ENCODE measurements at regions not wholly inside any gene's neighbourhood (a gene's known extent, or its start where the extent isn't known, plus 50 kb on each side); places are given as distances from the start of the nearest gene placed in this dataset.
A peak's percentile ranks its signal among the peaks of the same experiment; 100 is the strongest.

GRCh38 chr7:24026351-24026750, 257.6 kb upstream of the NPY start (continued):
- no peak for TF ChIP-seq MAX (IDR thresholded peaks at IDR 0.05; ENCODE audit: low read depth)
- no peak for TF ChIP-seq GATA2 (CRISPR knock-in tag; IDR thresholded peaks at IDR 0.05)

- Histone ChIP-seq H3F3A (replicated peaks; ENCODE audit: insufficient read depth) (no peaks in the 10 kb centered on the region), H3K4me1 (ENCODE audit: control insufficient read depth in 1 of 2, insufficient read depth in 2 of 2, low read depth in 1 of 2, low read length in 1 of 2) (peaks cover 0 to 4% of the 10 kb centered on the region in 2 experiments; a peak in 3 of 4 replicates), H3K36me3 (replicated peaks in 1 of 2; ENCODE audit: control insufficient read depth in 1 of 2, insufficient read depth in 2 of 2, low read length in 1 of 2) (no peaks in the 10 kb centered on the region), H3K79me2 (ENCODE audit: insufficient read depth) (no peaks in the 10 kb centered on the region), H3K9me3 (no peaks in the 10 kb centered on the region), H4K20me1 (ENCODE audit: insufficient read depth) (no peaks in the 10 kb centered on the region), H3K9ac (no peak overlapping the region), H3K4me3 (ENCODE audit: low read depth in 2 of 2, low read length in 1 of 2) (no peak overlapping the region), H3K27me3 (ENCODE audit: insufficient read depth) (no peaks in the 10 kb centered on the region), H3K9me2 (no peaks in the 10 kb centered on the region), H3K27ac (ENCODE audit: low read depth in 2 of 2, low read length in 1 of 2) (no peak overlapping the region), H2AFZ (ENCODE audit: low read depth) (no peak overlapping the region), H3K4me2 (no peak overlapping the region)
- no peak for TF ChIP-seq NRF1 (IDR thresholded peaks at IDR 0.05; ENCODE audit: low read depth, low read length)
- POLR2A ChIA-PET, result no interaction called here
- DNase-seq, result no peak
- 53% methylated on average over 1 of the region's 1 CpG for WGBS (ENCODE audit: low lambda C conversion rate)
- CTCF ChIA-PET, result interaction anchor here (0.6 kb wide), 1 partner anchor 33 kb away, joined by 4 read pairs; no protein-coding TSS in a partner anchor
These were observed 254.9 kb upstream of the NPY start for GRCh38 chr7:24029068-24029467.

GRCh38 chr7:24034251-24034650, 249.7 kb upstream of the NPY start:
- POLR2A ChIA-PET, result no interaction called here
- no peaks in the 10 kb centered on the region for H3K27me3 ChIP-seq (ENCODE audit: insufficient read depth)
- no peaks in the 10 kb centered on the region for H3F3A ChIP-seq (replicated peaks; ENCODE audit: insufficient read depth)
- CTCF ChIA-PET, result no interaction called here
- no peak for DNase-seq
- no peaks in the 10 kb centered on the region for H4K20me1 ChIP-seq (ENCODE audit: insufficient read depth)
- no peaks in the 10 kb centered on the region for H3K79me2 ChIP-seq (ENCODE audit: insufficient read depth)
- no peak for TF ChIP-seq GABPA (IDR thresholded peaks at IDR 0.05; ENCODE audit: low read depth)
- TF ChIP-seq, protein P1, sequence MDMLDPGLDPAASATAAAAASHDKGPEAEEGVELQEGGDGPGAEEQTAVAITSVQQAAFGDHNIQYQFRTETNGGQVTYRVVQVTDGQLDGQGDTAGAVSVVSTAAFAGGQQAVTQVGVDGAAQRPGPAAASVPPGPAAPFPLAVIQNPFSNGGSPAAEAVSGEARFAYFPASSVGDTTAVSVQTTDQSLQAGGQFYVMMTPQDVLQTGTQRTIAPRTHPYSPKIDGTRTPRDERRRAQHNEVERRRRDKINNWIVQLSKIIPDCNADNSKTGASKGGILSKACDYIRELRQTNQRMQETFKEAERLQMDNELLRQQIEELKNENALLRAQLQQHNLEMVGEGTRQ (IDR thresholded peaks at IDR 0.05; ENCODE audit: borderline replicate concordance, low read depth, low read length), result no peak
- no peak for TF ChIP-seq NFIC (IDR thresholded peaks at IDR 0.05; ENCODE audit: borderline replicate concordance)
- TF ChIP-seq RCOR1 (IDR thresholded peaks at IDR 0.05; ENCODE audit: low read length), result no peak
- TF ChIP-seq USF1 (IDR thresholded peaks at IDR 0.05; ENCODE audit: borderline replicate concordance, low read depth), result no peak
- TF ChIP-seq, protein P2, sequence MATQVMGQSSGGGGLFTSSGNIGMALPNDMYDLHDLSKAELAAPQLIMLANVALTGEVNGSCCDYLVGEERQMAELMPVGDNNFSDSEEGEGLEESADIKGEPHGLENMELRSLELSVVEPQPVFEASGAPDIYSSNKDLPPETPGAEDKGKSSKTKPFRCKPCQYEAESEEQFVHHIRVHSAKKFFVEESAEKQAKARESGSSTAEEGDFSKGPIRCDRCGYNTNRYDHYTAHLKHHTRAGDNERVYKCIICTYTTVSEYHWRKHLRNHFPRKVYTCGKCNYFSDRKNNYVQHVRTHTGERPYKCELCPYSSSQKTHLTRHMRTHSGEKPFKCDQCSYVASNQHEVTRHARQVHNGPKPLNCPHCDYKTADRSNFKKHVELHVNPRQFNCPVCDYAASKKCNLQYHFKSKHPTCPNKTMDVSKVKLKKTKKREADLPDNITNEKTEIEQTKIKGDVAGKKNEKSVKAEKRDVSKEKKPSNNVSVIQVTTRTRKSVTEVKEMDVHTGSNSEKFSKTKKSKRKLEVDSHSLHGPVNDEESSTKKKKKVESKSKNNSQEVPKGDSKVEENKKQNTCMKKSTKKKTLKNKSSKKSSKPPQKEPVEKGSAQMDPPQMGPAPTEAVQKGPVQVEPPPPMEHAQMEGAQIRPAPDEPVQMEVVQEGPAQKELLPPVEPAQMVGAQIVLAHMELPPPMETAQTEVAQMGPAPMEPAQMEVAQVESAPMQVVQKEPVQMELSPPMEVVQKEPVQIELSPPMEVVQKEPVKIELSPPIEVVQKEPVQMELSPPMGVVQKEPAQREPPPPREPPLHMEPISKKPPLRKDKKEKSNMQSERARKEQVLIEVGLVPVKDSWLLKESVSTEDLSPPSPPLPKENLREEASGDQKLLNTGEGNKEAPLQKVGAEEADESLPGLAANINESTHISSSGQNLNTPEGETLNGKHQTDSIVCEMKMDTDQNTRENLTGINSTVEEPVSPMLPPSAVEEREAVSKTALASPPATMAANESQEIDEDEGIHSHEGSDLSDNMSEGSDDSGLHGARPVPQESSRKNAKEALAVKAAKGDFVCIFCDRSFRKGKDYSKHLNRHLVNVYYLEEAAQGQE (IDR thresholded peaks at IDR 0.05; ENCODE audit: low read depth, low read length), result no peak
- TF ChIP-seq, protein P3, sequence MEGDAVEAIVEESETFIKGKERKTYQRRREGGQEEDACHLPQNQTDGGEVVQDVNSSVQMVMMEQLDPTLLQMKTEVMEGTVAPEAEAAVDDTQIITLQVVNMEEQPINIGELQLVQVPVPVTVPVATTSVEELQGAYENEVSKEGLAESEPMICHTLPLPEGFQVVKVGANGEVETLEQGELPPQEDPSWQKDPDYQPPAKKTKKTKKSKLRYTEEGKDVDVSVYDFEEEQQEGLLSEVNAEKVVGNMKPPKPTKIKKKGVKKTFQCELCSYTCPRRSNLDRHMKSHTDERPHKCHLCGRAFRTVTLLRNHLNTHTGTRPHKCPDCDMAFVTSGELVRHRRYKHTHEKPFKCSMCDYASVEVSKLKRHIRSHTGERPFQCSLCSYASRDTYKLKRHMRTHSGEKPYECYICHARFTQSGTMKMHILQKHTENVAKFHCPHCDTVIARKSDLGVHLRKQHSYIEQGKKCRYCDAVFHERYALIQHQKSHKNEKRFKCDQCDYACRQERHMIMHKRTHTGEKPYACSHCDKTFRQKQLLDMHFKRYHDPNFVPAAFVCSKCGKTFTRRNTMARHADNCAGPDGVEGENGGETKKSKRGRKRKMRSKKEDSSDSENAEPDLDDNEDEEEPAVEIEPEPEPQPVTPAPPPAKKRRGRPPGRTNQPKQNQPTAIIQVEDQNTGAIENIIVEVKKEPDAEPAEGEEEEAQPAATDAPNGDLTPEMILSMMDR (IDR thresholded peaks at IDR 0.05), result no peak
- H2AFZ ChIP-seq (ENCODE audit: low read depth), result no peak overlapping the region
- no peak overlapping the region for H3K9ac ChIP-seq
- H3K4me1 ChIP-seq (ENCODE audit: control insufficient read depth in 1 of 2, insufficient read depth in 2 of 2, low read depth in 1 of 2, low read length in 1 of 2), result peaks cover 0 to 2% of the 10 kb centered on the region in 2 experiments; a peak in 1 of 4 replicates
- no peaks in the 10 kb centered on the region for H3K9me3 ChIP-seq
- H3K4me3 ChIP-seq (ENCODE audit: low read depth in 2 of 2, low read length in 1 of 2), result no peak overlapping the region
- no peaks in the 10 kb centered on the region for H3K36me3 ChIP-seq (replicated peaks in 1 of 2; ENCODE audit: control insufficient read depth in 1 of 2, insufficient read depth in 2 of 2, low read length in 1 of 2)
- H3K4me2 ChIP-seq, result no peak overlapping the region
- H3K27ac ChIP-seq (ENCODE audit: low read depth in 2 of 2, low read length in 1 of 2), result peak overlapping the region in 1 of 2 experiments; percentile 11; a peak in 1 of 4 replicates
- H3K9me2 ChIP-seq, result no peaks in the 10 kb centered on the region
- WGBS (ENCODE audit: low lambda C conversion rate), result 43% methylated on average over 1 of the region's 1 CpG

Measured in SK-N-SH (cell line).